Neural progenitor cell (in vitro differentiated cells): ENCODE measurements at regions not wholly inside any gene's neighbourhood (a gene's known extent, or its start where the extent isn't known, plus 50 kb on each side); places are given as distances from the start of the nearest gene placed in this dataset.

Source experiments
- EZH2 ChIP-seq: fragments of 200-600 bp; sonication (generic); IDR thresholded peaks from 2 replicates; pipeline ENCODE4 v1.6.1; 2017; ENCODE audit warnings: antibody characterized with exemption, mild to moderate bottlenecking, moderate library complexity
- EZH2phosphoT487 ChIP-seq: fragments of 200-600 bp; sonication (generic); IDR thresholded peaks from 2 replicates; pipeline ENCODE4 v1.6.1; 2017; ENCODE audit warnings: antibody characterized with exemption
- TF ChIP-seq, protein P1 (sequence below): fragments of 200-600 bp; sonication (generic); IDR thresholded peaks from 2 replicates; pipeline ENCODE4 v1.5.1; 2017; ENCODE audit warnings: antibody characterized with exemption, mild to moderate bottlenecking

DNA sequence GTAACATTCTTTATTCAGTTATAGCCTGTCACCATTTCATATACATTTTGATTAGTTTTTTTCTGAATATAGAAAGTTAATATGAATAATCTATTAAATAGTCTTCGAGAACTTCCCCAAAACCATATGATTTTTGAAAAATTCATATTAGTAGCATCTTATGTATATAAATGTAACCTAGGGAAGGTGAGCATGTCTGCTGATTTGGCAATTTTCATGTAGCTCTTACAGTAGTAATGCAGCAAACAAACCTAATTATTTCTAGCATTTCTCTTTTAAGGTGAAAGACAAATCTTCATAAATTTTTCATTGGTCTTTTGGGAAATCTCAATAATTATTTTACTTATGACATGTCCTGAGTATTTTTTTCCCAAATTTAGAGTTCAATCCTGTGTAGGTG lies 939.0 kb downstream of the TBC1D32 start:
- TF ChIP-seq EZH2, result no peak
- TF ChIP-seq, protein P1, sequence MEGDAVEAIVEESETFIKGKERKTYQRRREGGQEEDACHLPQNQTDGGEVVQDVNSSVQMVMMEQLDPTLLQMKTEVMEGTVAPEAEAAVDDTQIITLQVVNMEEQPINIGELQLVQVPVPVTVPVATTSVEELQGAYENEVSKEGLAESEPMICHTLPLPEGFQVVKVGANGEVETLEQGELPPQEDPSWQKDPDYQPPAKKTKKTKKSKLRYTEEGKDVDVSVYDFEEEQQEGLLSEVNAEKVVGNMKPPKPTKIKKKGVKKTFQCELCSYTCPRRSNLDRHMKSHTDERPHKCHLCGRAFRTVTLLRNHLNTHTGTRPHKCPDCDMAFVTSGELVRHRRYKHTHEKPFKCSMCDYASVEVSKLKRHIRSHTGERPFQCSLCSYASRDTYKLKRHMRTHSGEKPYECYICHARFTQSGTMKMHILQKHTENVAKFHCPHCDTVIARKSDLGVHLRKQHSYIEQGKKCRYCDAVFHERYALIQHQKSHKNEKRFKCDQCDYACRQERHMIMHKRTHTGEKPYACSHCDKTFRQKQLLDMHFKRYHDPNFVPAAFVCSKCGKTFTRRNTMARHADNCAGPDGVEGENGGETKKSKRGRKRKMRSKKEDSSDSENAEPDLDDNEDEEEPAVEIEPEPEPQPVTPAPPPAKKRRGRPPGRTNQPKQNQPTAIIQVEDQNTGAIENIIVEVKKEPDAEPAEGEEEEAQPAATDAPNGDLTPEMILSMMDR, result no peak
- TF ChIP-seq EZH2phosphoT487, result no peak
